GM04504 (cell line): ENCODE measurements at regions not wholly inside any gene's neighbourhood (a gene's known extent, or its start where the extent isn't known, plus 50 kb on each side); places are given as distances from the start of the nearest gene placed in this dataset.

Source experiments
- DNase-seq: peaks from one replicate; pipeline ENCODE4 v3.0.0-alpha.2; 2012; ENCODE audit warnings: low read depth

GRCh38 chr19:31501427-31502195, 152.4 kb upstream of the TSHZ3 start:
- DNase-seq, result no peak

- DNase-seq, result no peak
These were observed 153.4 kb upstream of the TSHZ3 start for GRCh38 chr19:31502536-31503170.

GRCh38 chr19:31503211-31503610, 154.0 kb upstream of the TSHZ3 start:
- no peak for DNase-seq

- DNase-seq, result no peak
These were observed 155.0 kb upstream of the TSHZ3 start for GRCh38 chr19:31504221-31504620.

- no peak for DNase-seq
These were observed 156.3 kb upstream of the TSHZ3 start for GRCh38 chr19:31505596-31505910.

- no peak for DNase-seq
These were observed 156.9 kb upstream of the TSHZ3 start for GRCh38 chr19:31506102-31506501.

- DNase-seq, result no peak
These were observed 161.4 kb upstream of the TSHZ3 start for GRCh38 chr19:31510635-31511034.

GRCh38 chr19:31511098-31511497, 161.9 kb upstream of the TSHZ3 start:
- DNase-seq, result no peak

- no peak for DNase-seq
These were observed 162.5 kb upstream of the TSHZ3 start for GRCh38 chr19:31511696-31512095.

- DNase-seq, result no peak
These were observed 163.1 kb upstream of the TSHZ3 start for GRCh38 chr19:31512181-31512970.

GRCh38 chr19:31513841-31514240, 164.6 kb upstream of the TSHZ3 start:
- DNase-seq, result no peak

- DNase-seq, result no peak
These were observed 166.7 kb upstream of the TSHZ3 start for GRCh38 chr19:31515931-31516330.

- no peak for DNase-seq
These were observed 167.5 kb upstream of the TSHZ3 start for GRCh38 chr19:31516756-31517155.

- no peak for DNase-seq
These were observed 168.3 kb upstream of the TSHZ3 start for GRCh38 chr19:31517224-31518180.

GRCh38 chr19:31518216-31519020, 169.2 kb upstream of the TSHZ3 start:
- DNase-seq, result no peak

GRCh38 chr19:31519256-31519655, 170.0 kb upstream of the TSHZ3 start:
- no peak for DNase-seq

GRCh38 chr19:31519908-31520307, 170.7 kb upstream of the TSHZ3 start:
- no peak for DNase-seq

GRCh38 chr19:31520633-31521032, 171.4 kb upstream of the TSHZ3 start:
- no peak for DNase-seq

- DNase-seq, result no peak
These were observed 176.4 kb upstream of the TSHZ3 start for GRCh38 chr19:31525610-31526147.

- DNase-seq, result no peak
These were observed 178.2 kb upstream of the TSHZ3 start for GRCh38 chr19:31527443-31527842.

- no peak for DNase-seq
These were observed 179.0 kb upstream of the TSHZ3 start for GRCh38 chr19:31528261-31528660.
